ENCODE measurements at regions not wholly inside any gene's neighbourhood (a gene's known extent, or its start where the extent isn't known, plus 50 kb on each side); places are given as distances from the start of the nearest gene placed in this dataset.

DNA sequence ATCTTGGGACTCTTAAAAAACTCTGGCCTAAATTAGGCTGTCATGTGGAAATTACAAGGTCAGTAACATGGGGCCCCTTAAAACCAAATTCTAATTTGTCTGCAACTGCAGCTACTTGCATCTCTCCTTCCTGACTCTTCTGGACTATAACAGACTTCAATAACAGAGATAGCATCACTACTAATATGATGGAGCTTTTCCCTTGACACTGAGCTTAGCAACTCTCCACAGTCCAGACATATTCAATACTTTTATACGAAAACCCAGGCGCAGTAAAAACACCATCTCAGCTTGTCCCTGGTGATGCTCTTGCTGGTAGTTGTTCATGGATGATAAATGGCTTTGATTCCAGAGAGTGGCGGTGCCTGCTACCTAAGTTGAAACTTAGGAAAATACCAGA is 850.4 kb downstream of the STIM2 start:
- TF ChIP-seq GATA3 (IDR thresholded peaks at IDR 0.05; ENCODE audit: low read depth, low read length) = no peak
- no peak for TF ChIP-seq GATA2 (IDR thresholded peaks at IDR 0.05; ENCODE audit: low read depth, low read length)

GRCh38 chr4:27714073-27714472 is 853.4 kb downstream of the STIM2 start:
- TF ChIP-seq GATA3 (IDR thresholded peaks at IDR 0.05; ENCODE audit: low read depth, low read length) (no peak), GATA2 (IDR thresholded peaks at IDR 0.05; ENCODE audit: low read depth, low read length) (no peak)

DNA sequence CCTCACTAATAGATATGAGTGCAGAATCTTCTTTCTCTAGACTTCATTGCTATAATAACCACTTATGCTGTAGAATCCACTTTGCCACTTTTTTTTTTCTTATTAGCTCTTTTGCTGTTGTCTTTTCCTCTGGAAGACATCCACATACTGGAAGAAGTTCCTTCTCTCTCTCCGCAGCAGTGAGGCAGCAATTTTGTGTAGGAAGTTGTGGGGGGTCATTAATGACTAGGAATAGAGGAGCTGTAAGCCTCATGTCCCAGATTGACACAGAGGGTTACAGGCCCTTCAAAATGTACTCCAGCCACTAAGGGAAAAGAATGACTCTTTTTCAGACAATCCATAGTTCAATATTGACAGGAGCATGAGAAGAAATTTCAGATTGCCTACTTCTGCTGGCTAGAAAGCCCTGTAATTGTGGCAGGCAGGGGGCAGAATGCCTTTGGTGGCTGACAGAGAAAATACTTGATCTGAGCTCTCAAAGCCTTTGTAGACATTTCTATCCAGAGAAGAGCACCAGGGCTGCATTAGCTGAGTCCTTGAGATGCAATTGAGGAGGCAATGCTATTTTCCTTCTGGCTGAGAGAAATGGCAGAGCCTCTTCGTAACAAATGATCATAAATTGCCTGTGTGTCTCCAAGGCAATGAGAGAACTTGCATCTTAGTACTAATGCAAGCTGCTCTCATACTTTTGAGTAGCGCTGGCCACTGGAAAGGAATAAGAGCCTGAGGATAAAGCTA is 856.2 kb downstream of the STIM2 start:
- no peak for TF ChIP-seq GATA2 (IDR thresholded peaks at IDR 0.05; ENCODE audit: low read depth, low read length)
- no peak for TF ChIP-seq GATA3 (IDR thresholded peaks at IDR 0.05; ENCODE audit: low read depth, low read length)

GRCh38 chr4:27717431-27717755 is 856.8 kb downstream of the STIM2 start:
- TF ChIP-seq GATA2 (IDR thresholded peaks at IDR 0.05; ENCODE audit: low read depth, low read length) (no peak), GATA3 (IDR thresholded peaks at IDR 0.05; ENCODE audit: low read depth, low read length) (no peak)

- TF ChIP-seq GATA2 (IDR thresholded peaks at IDR 0.05; ENCODE audit: low read depth, low read length) = no peak
- no peak for TF ChIP-seq GATA3 (IDR thresholded peaks at IDR 0.05; ENCODE audit: low read depth, low read length)
These were observed 859.5 kb downstream of the STIM2 start for GRCh38 chr4:27720010-27720766.

DNA sequence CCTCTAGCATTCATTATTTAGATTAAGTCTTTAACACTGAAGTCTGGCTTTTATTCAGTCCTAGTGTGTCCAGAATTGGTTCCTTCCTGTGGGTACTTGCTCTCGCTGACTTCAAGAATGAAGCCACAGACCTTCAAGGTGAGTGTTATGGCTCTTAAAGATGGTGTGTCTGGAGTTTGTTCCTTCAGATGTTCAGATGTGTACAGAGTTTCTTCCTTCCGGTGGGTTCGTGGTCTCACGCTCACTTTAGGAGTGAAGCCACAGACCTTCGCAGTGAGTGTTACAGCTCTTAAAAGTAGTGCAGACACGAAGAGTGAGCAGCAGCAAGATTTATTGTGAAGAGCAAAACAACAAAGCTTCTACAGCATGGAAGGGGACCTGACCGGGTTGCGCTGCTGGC is 860.6 kb downstream of the STIM2 start:
- TF ChIP-seq GATA3 (IDR thresholded peaks at IDR 0.05; ENCODE audit: low read depth, low read length) (no peak), GATA2 (IDR thresholded peaks at IDR 0.05; ENCODE audit: low read depth, low read length) (no peak)

GRCh38 chr4:27728892-27729291 is 868.3 kb downstream of the STIM2 start:
- TF ChIP-seq GATA2 (IDR thresholded peaks at IDR 0.05; ENCODE audit: low read depth, low read length) = no peak
- no peak for TF ChIP-seq GATA3 (IDR thresholded peaks at IDR 0.05; ENCODE audit: low read depth, low read length)

GRCh38 chr4:27742816-27743215 is 882.2 kb downstream of the STIM2 start:
- TF ChIP-seq GATA2 (IDR thresholded peaks at IDR 0.05; ENCODE audit: low read depth, low read length) (no peak), GATA3 (IDR thresholded peaks at IDR 0.05; ENCODE audit: low read depth, low read length) (no peak)

GRCh38 chr4:27759611-27760575 is 899.3 kb downstream of the STIM2 start:
- TF ChIP-seq GATA2 (IDR thresholded peaks at IDR 0.05; ENCODE audit: low read depth, low read length) (no peak), GATA3 (IDR thresholded peaks at IDR 0.05; ENCODE audit: low read depth, low read length) (no peak)

DNA sequence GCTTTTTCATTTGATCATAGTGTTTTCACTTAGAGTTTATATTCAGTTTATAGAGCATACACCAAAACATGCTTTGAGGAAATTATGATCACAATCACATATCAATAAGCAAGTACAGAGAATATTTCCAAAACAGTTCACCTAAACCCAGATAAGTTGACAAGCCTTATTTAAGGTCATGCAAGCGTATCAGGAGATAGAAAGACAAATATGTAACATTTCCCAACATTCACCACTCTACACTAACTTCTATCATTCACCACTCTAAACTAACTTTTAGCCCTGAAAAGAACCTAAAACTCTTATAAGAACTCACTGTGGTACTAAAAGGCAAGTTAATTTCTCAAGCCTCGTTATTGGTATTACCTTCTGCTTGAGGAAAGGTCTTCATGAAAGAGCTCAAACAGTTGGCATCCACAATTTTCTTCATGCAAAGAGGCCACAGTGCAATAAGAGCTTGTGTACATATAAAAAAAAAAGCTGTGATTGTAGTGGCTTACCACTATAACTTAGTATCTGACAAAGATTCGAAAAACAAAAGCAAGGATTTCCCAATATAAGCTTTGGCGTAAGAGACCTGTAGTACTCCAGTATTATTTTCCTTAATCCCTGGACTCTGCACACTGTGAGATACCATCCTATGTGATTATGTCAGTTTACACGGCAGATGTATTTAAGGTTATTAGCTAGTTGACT is 903.3 kb downstream of the STIM2 start:
- no peak for TF ChIP-seq GATA3 (IDR thresholded peaks at IDR 0.05; ENCODE audit: low read depth, low read length)
- no peak for TF ChIP-seq GATA2 (IDR thresholded peaks at IDR 0.05; ENCODE audit: low read depth, low read length)

- no peak for TF ChIP-seq GATA2 (IDR thresholded peaks at IDR 0.05; ENCODE audit: low read depth, low read length)
- no peak for TF ChIP-seq GATA3 (IDR thresholded peaks at IDR 0.05; ENCODE audit: low read depth, low read length)
These were observed 903.8 kb downstream of the STIM2 start for GRCh38 chr4:27764526-27764837.

GRCh38 chr4:27770895-27771294 is 910.3 kb downstream of the STIM2 start:
- no peak for TF ChIP-seq GATA2 (IDR thresholded peaks at IDR 0.05; ENCODE audit: low read depth, low read length)
- TF ChIP-seq GATA3 (IDR thresholded peaks at IDR 0.05; ENCODE audit: low read depth, low read length) = no peak

DNA sequence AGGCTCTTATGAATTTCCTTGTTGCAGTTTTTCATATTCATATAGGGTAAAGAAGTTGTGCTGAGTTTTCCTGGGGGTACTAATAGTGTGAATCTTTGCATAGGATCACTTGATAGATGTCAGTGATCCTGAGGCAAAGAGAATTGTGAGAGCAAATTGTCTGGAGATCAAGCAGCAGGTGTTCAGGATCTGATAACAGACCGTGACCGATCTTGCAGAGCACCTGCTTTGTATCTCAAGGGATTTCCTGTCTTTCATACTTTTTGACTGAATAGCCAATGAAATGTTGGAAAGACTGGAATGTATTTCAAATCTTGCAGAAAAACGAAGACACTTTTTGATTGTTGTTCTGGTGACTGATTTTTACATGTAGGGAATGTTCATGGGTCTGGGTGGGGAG is 914.5 kb downstream of the STIM2 start:
- TF ChIP-seq GATA3 (IDR thresholded peaks at IDR 0.05; ENCODE audit: low read depth, low read length) = no peak
- no peak for TF ChIP-seq GATA2 (IDR thresholded peaks at IDR 0.05; ENCODE audit: low read depth, low read length)

DNA sequence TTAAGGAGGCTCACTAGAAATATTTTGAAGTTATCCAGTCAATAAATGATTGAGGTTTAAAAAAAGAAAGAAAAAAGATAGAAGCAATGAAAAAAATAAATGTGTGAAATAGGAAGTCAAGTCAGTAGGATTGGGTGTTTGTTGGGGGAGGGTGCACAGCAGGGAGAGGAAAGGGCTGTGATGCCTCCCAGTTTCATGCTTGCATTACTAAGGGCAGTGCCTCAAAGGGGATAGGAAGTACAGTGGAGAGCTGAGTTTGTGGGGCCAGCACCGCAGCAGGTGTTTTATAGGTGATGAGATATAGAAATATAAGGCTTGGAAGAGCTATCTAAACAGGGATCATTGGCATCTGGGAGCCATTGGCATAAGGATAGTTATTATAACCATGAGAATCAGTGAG is 919.2 kb downstream of the STIM2 start:
- TF ChIP-seq GATA3 (IDR thresholded peaks at IDR 0.05; ENCODE audit: low read depth, low read length) (no peak), GATA2 (IDR thresholded peaks at IDR 0.05; ENCODE audit: low read depth, low read length) (no peak)

Measured in SH-SY5Y (cell line).